OCI-LY1 (cell line): ENCODE measurements at regions not wholly inside any gene's neighbourhood (a gene's known extent, or its start where the extent isn't known, plus 50 kb on each side); places are given as distances from the start of the nearest gene placed in this dataset.

Experiments
- EZH2 ChIP-seq: fragments of 200-600 bp; sonication (generic), shearing (Covaris generic); IDR thresholded peaks from 2 replicates; pipeline ENCODE4 v1.8.0; 2017; ENCODE audit warnings: borderline replicate concordance, mixed run types, mild to moderate bottlenecking, antibody characterized with exemption, low read length, moderate library complexity, mixed read lengths
- TF ChIP-seq, protein P1 (sequence below): fragments of 200-600 bp; sonication (generic), shearing (Covaris generic); IDR thresholded peaks from 2 replicates; pipeline ENCODE4 v1.5.1; 2017; ENCODE audit warnings: mild to moderate bottlenecking, antibody characterized with exemption, low read length, moderate library complexity, mixed read lengths

GRCh38 chr2:121030523-121030922 lies 254.5 kb downstream of the TFCP2L1 start:
- TF ChIP-seq, protein P1, sequence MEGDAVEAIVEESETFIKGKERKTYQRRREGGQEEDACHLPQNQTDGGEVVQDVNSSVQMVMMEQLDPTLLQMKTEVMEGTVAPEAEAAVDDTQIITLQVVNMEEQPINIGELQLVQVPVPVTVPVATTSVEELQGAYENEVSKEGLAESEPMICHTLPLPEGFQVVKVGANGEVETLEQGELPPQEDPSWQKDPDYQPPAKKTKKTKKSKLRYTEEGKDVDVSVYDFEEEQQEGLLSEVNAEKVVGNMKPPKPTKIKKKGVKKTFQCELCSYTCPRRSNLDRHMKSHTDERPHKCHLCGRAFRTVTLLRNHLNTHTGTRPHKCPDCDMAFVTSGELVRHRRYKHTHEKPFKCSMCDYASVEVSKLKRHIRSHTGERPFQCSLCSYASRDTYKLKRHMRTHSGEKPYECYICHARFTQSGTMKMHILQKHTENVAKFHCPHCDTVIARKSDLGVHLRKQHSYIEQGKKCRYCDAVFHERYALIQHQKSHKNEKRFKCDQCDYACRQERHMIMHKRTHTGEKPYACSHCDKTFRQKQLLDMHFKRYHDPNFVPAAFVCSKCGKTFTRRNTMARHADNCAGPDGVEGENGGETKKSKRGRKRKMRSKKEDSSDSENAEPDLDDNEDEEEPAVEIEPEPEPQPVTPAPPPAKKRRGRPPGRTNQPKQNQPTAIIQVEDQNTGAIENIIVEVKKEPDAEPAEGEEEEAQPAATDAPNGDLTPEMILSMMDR: no peak
- TF ChIP-seq EZH2: no peak
